GM18867 (cell line): ENCODE measurements at regions not wholly inside any gene's neighbourhood (a gene's known extent, or its start where the extent isn't known, plus 50 kb on each side); places are given as distances from the start of the nearest gene placed in this dataset.
A peak's percentile ranks its signal among the peaks of the same experiment; 100 is the strongest.

ENCODE experiments used
- ATAC-seq: cut with Tn5 transposase; IDR thresholded peaks from one replicate; pipeline ENCODE4 v1.9.1; 2021; ENCODE audit warnings: mild to moderate bottlenecking, moderate library complexity; ENCODE audit not compliant: unreplicated experiment

GRCh38 chr3:194768586-194768985 lies 82.9 kb downstream of the FAM43A start:
- no peak for ATAC-seq

DNA sequence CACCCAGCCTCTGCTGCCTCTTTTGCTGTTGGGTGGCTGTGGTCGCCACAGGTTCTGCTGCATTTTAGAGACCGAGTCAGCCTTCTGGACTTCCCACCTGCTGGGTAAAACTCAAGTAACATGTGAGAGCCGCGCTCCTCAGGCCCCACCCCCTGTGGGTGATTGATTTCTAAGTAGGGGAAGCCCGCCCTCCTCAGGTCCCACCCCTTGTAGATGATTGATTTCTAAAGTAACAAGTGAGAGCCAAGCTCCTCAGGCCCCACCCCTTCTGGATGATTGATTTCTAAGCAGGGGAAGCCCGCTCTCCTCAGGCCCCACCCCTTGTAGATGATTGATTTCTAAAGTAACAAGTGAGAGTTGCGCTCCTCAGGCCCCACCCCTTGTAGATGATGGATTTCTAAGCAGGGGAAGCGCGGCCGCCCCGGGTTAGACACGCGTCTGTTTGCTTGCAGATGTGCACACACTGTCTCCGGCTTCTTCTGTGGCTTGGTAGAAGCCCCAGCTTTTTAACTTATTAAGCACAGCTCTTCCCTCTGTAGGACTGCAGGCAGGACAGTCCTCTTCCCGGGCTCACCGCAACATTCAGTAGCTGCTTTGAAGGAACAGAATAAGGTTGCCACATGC lies 83.4 kb downstream of the FAM43A start:
- ATAC-seq: peak; percentile 97

DNA sequence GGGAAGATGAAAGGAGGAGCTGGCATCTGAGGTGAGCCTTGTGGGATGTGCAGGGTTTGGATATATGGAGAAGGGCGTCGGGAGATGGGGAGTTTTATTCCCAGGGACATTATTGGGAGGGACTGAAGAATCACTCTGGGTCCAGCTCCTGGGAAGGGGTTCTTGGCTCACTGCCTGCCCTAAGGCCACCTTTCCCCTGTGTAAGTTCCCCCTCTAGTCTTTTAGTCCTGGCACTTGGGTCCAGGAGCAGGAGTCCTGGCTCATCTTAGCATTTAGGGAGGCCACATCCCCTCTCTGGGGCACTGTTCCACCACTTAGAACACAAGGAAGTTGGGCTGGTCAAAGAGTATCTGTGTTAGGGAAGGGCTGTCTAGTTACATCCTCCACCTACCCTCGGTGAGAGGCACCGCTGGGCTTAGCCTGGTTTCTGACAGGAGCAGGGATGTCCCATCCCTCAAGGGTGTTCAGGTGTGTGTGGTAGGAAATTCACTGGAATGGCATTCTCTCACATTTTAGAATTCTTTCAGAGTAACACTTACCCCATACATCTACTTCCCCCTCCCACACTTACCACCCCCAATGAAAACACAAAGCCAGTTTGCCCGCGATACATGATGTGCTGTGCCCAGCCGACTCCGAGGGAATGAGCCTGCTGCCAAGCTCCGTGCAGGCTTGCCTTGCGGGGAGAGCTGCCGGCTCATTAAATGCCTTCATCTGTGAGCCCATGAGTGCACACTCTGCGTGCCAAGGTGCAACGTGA lies 86.7 kb downstream of the FAM43A start:
- no peak for ATAC-seq

GRCh38 chr3:194773216-194773615 lies 87.5 kb downstream of the FAM43A start:
- no peak for ATAC-seq

DNA sequence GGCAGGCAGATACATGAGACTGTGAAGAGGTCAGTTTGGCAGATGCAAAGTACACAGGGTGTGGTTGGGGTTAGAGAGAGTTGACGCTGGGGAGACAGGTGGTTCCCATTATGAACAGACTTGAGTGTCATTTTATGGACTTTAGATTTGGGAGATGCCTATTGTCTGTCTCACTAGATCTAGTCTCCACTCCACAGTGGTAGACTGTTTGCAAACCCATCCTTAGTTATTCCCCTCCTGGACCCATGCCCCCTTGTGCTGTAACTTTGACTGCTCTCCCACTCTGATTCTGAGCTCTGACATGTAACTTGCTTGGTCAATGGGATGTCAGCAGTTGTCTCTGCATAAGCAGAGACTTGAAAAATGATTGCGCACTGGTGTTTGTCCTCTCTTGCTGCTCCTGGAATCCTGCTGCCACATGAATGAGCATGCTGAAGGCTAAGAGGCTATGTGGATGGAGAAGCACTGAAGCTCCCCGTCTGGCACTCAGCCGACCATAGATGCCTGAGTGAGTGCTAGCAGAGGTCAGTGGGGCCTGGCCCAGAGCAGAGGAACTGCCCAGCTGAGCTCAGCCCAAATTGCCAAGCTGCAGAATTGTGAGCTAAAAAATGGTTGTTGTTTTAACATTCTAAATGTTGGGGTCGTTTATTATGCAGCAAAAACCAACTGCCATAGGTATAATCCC lies 88.2 kb downstream of the FAM43A start:
- ATAC-seq: no peak

DNA sequence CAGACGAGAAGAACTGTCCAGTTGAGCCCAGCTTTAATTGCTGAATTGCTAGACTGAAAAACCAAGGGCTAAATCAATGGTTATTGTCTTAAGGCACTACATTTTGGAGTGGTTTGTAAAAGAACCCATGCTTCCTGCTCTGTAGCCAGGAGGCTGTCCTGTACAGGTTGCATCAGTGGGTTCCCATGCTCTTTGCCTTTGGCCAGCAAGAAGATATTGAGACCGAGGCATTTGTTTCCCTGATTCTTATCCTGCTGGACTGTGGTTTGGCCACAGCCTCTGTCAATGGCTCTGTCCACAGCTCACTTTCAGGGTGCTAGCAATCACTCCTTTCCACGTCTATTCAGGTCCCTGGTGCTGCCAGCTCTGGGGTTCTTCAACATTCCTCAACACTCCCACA lies 89.6 kb downstream of the FAM43A start:
- no peak for ATAC-seq

DNA sequence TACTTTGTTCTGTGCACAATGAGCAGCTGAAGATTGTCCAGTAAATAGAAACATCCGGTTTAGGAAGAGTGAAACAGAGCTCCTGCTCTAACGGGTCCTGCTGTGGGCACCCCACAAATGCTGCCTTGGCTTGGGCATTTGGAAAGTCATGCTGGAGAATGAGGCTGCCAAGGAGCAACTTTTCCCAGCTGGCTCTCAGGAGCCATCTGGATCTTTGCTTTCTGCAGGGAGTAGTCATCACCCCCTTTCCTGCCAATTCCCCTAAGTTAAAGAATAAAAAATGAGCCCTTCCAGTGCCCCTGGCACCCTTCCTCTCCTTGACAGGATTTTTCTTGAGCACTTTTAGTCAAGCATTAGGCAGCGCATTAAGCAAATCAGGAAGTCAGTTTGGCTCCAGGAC lies 90.0 kb downstream of the FAM43A start:
- ATAC-seq: no peak

DNA sequence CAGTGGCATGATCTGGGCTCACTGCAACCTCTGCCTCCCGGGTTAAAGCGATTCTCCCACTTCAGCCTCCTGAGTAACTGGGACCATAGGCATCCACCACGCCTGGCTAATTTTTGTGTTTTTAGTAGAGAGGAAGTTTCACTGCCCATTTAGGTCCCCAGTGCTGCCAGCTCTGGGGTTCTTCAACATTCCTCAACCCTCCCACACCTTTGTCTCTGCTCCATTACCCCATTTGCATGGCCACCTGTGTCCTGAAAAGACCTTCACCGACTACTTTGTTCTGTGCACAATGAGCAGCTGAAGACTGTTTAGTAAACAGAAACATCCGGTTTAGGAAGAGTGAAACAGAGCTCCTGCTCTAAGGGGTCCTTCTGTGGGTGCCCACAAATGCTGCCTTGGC lies 92.0 kb downstream of the FAM43A start:
- no peak for ATAC-seq

- ATAC-seq: no peak
These were observed 94.1 kb downstream of the FAM43A start for GRCh38 chr3:194779729-194780224.

GRCh38 chr3:194780706-194781105 lies 95.0 kb downstream of the FAM43A start:
- ATAC-seq: no peak

DNA sequence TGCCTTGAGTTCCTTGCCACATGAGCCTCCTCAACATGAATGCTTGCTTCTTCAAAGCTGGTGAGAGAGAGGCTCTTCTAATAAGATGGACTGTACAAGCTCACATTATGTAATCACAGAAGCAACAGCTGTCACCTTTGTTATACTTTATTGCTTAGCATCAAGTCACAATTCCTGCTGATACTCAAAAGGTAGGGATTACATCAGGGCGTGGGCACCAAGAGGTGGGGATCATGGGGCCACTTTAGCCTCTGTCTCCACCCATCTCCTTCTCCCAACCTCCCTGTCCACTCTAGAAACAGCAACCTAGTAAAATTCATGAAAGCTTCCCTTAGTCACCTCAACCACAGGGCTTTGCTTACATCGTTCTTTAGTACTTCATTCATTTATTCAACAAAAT lies 95.9 kb downstream of the FAM43A start:
- no peak for ATAC-seq

GRCh38 chr3:194782698-194783404 lies 97.2 kb downstream of the FAM43A start:
- ATAC-seq: no peak

DNA sequence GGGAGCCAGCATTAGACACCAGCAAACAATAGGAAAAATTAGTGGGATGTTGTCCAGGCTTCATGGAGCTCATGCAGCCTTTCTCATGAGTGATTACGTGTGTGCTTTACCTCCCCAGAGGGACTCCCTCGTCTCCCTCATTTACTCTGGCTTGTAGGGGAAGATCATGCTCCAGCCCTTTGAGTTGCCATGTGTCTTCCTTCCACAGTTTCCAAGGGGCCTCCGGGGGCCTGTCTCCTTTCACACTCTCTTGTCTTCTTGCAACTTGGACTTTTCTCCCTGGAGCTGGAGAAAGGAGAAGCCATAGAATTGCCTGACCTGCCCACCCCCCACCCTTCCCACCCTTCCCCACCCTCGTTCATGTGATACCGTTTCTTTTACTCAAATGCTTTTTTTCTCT lies 98.7 kb downstream of the FAM43A start:
- no peak for ATAC-seq

DNA sequence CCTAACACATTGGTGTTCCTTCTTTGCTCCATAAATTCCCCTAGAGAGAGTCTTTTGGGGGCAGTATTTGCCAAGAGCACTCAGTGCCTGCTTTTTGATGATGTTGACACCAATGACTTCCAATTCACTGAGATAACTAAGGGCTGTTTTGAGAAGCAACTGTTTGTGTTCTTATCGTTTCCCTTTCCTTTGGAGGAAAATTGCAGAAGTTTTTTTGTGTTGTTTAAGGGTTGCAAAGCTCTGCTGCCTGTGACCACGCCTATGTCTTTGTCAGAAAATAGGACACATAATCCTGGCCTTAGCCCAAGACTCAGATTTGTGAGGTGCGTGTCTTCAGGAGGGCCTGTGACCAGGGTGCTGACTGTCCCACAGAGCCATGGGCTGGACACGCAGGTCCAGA lies 99.6 kb downstream of the FAM43A start:
- no peak for ATAC-seq

GRCh38 chr3:194787072-194787471 lies 101.4 kb downstream of the FAM43A start:
- ATAC-seq: no peak

GRCh38 chr3:194787650-194788049 lies 102.0 kb downstream of the FAM43A start:
- no peak for ATAC-seq

DNA sequence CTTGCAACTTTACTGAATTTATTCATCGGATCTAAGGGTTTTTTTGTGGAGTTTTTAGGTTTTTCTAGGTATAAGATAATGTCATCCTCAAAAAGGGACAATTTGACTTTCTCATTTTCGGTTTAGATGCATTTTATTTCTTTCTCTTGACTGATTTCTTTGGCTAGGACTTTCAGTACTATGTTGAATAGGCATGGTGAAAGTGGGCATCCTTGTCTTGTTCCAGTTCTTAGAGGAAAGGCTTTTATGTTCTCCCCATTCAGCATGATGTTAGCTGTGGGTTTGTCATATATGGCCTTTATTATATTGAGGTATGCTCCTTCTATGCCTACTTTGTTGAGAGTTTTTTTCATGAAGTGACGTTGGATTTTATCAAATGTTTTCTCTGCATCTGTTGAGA lies 106.7 kb downstream of the FAM43A start:
- ATAC-seq: no peak

- ATAC-seq: no peak
These were observed 112.0 kb downstream of the FAM43A start for GRCh38 chr3:194797555-194798250.

- ATAC-seq: no peak
These were observed 112.8 kb downstream of the FAM43A start for GRCh38 chr3:194798486-194798885.

DNA sequence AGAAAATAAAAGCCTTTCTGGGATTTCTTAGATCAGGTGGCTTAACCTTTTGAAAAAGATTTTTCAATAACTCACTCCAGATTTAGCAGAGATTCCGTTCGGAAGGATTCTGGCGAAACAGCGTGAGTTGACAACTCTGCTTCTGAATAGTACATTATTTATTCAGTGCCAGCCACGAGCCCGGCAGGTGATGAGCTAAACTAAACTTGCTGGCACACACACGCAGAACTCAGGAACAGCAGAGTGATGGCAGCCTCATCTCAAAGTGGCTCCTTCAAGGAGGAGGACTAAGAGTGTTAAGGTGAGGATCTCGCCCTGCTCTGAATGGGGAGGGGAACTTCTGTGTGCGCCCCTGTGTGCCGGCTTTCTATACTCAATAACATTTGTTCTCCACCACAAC lies 114.3 kb downstream of the FAM43A start:
- ATAC-seq: no peak
